ENCODE measurements at regions not wholly inside any gene's neighbourhood (a gene's known extent, or its start where the extent isn't known, plus 50 kb on each side); places are given as distances from the start of the nearest gene placed in this dataset.

- TF ChIP-seq CREB1 (IDR thresholded peaks at IDR 0.05; ENCODE audit: low read depth) (no peak), FOXM1 (IDR thresholded peaks at IDR 0.05; ENCODE audit: borderline replicate concordance, low read depth) (no peak), YY1 (IDR thresholded peaks at IDR 0.05; ENCODE audit: low read depth) (no peak), RAD21 (IDR thresholded peaks at IDR 0.05; ENCODE audit: low read depth) (no peak), EGR1 (IDR thresholded peaks at IDR 0.05) (no peak), TAF1 (IDR thresholded peaks at IDR 0.05; ENCODE audit: low read depth) (no peak), EP300 (IDR thresholded peaks at IDR 0.05; ENCODE audit: borderline replicate concordance) (no peak), TEAD4 (IDR thresholded peaks at IDR 0.05) (no peak)
- TF ChIP-seq, protein P1, sequence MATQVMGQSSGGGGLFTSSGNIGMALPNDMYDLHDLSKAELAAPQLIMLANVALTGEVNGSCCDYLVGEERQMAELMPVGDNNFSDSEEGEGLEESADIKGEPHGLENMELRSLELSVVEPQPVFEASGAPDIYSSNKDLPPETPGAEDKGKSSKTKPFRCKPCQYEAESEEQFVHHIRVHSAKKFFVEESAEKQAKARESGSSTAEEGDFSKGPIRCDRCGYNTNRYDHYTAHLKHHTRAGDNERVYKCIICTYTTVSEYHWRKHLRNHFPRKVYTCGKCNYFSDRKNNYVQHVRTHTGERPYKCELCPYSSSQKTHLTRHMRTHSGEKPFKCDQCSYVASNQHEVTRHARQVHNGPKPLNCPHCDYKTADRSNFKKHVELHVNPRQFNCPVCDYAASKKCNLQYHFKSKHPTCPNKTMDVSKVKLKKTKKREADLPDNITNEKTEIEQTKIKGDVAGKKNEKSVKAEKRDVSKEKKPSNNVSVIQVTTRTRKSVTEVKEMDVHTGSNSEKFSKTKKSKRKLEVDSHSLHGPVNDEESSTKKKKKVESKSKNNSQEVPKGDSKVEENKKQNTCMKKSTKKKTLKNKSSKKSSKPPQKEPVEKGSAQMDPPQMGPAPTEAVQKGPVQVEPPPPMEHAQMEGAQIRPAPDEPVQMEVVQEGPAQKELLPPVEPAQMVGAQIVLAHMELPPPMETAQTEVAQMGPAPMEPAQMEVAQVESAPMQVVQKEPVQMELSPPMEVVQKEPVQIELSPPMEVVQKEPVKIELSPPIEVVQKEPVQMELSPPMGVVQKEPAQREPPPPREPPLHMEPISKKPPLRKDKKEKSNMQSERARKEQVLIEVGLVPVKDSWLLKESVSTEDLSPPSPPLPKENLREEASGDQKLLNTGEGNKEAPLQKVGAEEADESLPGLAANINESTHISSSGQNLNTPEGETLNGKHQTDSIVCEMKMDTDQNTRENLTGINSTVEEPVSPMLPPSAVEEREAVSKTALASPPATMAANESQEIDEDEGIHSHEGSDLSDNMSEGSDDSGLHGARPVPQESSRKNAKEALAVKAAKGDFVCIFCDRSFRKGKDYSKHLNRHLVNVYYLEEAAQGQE (IDR thresholded peaks at IDR 0.05; ENCODE audit: low read depth), result no peak
- TF ChIP-seq, protein P2, sequence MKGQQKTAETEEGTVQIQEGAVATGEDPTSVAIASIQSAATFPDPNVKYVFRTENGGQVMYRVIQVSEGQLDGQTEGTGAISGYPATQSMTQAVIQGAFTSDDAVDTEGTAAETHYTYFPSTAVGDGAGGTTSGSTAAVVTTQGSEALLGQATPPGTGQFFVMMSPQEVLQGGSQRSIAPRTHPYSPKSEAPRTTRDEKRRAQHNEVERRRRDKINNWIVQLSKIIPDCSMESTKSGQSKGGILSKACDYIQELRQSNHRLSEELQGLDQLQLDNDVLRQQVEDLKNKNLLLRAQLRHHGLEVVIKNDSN (IDR thresholded peaks at IDR 0.05), result no peak
- TF ChIP-seq, protein P3, sequence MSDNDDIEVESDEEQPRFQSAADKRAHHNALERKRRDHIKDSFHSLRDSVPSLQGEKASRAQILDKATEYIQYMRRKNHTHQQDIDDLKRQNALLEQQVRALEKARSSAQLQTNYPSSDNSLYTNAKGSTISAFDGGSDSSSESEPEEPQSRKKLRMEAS (IDR thresholded peaks at IDR 0.05), result no peak
Measured at GRCh38 chr17:14772776-14773175, 471.9 kb downstream of the HS3ST3B1 start.

Measured in Ishikawa (cell line).